CD14-positive monocyte (primary cell): ENCODE measurements at regions not wholly inside any gene's neighbourhood (a gene's known extent, or its start where the extent isn't known, plus 50 kb on each side); places are given as distances from the start of the nearest gene placed in this dataset.

ENCODE experiments used
- DNase-seq, 3 donors: peaks; one replicate each; pipeline ENCODE4 v3.0.0-alpha.2; 2011 to 2022
- H2AFZ ChIP-seq: 2 replicates; pipeline ENCODE4 v1.6.0; 2012; ENCODE audit warnings: mild to moderate bottlenecking, low read depth, low read length, inconsistent platforms; ENCODE audit not compliant: insufficient read depth, poor library complexity, severe bottlenecking
- H3K27ac ChIP-seq, 2 donors: 1 replicate in 1 of 2; 2 replicates in 1 of 2; pipeline ENCODE4 v1.5.1; 2012 to 2013; ENCODE audit warnings: low read length in 2 of 2, control low read depth in 1 of 2, inconsistent platforms in 1 of 2, low read depth in 1 of 2, mild to moderate bottlenecking in 1 of 2
- H3K27me3 ChIP-seq, 2 donors: one replicate each; pipeline versions ENCODE4 v1.6.0 to v1.6.1; 2011 to 2013; ENCODE audit warnings: low read length in 2 of 2; ENCODE audit not compliant: control insufficient read depth in 2 of 2, insufficient read depth in 2 of 2
- H3K36me3 ChIP-seq, 2 donors: replicated peaks in 1 of 2; 1 replicate in 1 of 2; 2 replicates in 1 of 2; pipeline versions ENCODE4 v1.5.1 to v1.6.1; 2012 to 2013; ENCODE audit warnings: low read length in 2 of 2, control low read depth in 1 of 2, inconsistent platforms in 1 of 2, mild to moderate bottlenecking in 1 of 2; ENCODE audit not compliant: insufficient read depth in 2 of 2, control insufficient read depth in 1 of 2
- H3K4me1 ChIP-seq, 2 donors: 1 replicate in 1 of 2; 2 replicates in 1 of 2; pipeline versions ENCODE4 v1.5.1 to v1.6.1; 2012 to 2013; ENCODE audit warnings: low read length in 2 of 2, control low read depth in 1 of 2, inconsistent platforms in 1 of 2, mild to moderate bottlenecking in 1 of 2, moderate library complexity in 1 of 2; ENCODE audit not compliant: insufficient read depth in 2 of 2, control insufficient read depth in 1 of 2
- H3K4me2 ChIP-seq: replicated peaks from 2 replicates; pipeline ENCODE3; 2012; ENCODE audit warnings: low read length, moderate library complexity, mild to moderate bottlenecking; ENCODE audit not compliant: poor library complexity, severe bottlenecking; ENCODE audit errors: extremely low read depth
- H3K4me3 ChIP-seq, 3 experiments: fragments of 200-600 bp in 1 of 3; sonication (generic) in 1 of 3; replicated peaks in 1 of 3; 1 replicate in 2 of 3; 2 replicates in 1 of 3; pipeline ENCODE4 v1.5.1; 2011 to 2013; ENCODE audit warnings: low read length in 3 of 3, mild to moderate bottlenecking in 3 of 3, control low read depth in 2 of 3, low read depth in 2 of 3, inconsistent platforms in 1 of 3, moderate library complexity in 1 of 3
- H3K79me2 ChIP-seq: 2 replicates; pipeline ENCODE4 v1.6.0; 2012; ENCODE audit warnings: mild to moderate bottlenecking, control low read depth, inconsistent platforms, low read length, moderate library complexity; ENCODE audit not compliant: insufficient read depth
- H3K9ac ChIP-seq: 2 replicates; pipeline ENCODE4 v1.6.0; 2017; ENCODE audit warnings: low read length, mild to moderate bottlenecking; ENCODE audit not compliant: insufficient read depth, poor library complexity, severe bottlenecking
- H3K9me3 ChIP-seq, 2 donors: replicated peaks in 1 of 2; 1 replicate in 1 of 2; 2 replicates in 1 of 2; pipeline versions ENCODE4 v1.5.1 to v1.6.1; 2012 to 2013; ENCODE audit warnings: low read length in 2 of 2, control low read depth in 1 of 2; ENCODE audit not compliant: control insufficient read depth in 1 of 2, insufficient read depth in 1 of 2
- H4K20me1 ChIP-seq: 2 replicates; pipeline ENCODE4 v1.6.0; 2012; ENCODE audit warnings: mild to moderate bottlenecking, low read length, control low read depth, moderate library complexity; ENCODE audit not compliant: insufficient read depth
- H3K27ac Mint-ChIP-seq, 7 donors: one replicate each; pipeline ENCODE4 v1.8.0; 2020; ENCODE audit warnings: mild to moderate bottlenecking in 7 of 7, mixed read lengths in 7 of 7, moderate library complexity in 6 of 7, inconsistent platforms in 2 of 7
- H3K27me3 Mint-ChIP-seq, 3 donors: one replicate each; pipeline ENCODE4 v1.8.0; 2021 to 2022; ENCODE audit warnings: low read depth in 3 of 3, mild to moderate bottlenecking in 3 of 3, mixed read lengths in 3 of 3, moderate library complexity in 3 of 3, inconsistent platforms in 1 of 3
- H3K36me3 Mint-ChIP-seq, 2 donors: one replicate each; pipeline ENCODE4 v1.8.0; 2020; ENCODE audit warnings: mixed read lengths in 2 of 2, inconsistent platforms in 1 of 2, mild to moderate bottlenecking in 1 of 2
- H3K4me1 Mint-ChIP-seq: one replicate; pipeline ENCODE4 v1.8.0; 2020; ENCODE audit warnings: mild to moderate bottlenecking, mixed read lengths
- H3K4me3 Mint-ChIP-seq, 2 donors: one replicate each; pipeline ENCODE4 v1.8.0; 2020; ENCODE audit warnings: mild to moderate bottlenecking in 2 of 2, mixed read lengths in 2 of 2, moderate library complexity in 1 of 2
- H3K9me3 Mint-ChIP-seq, 7 donors: one replicate each; pipeline ENCODE4 v1.8.0; 2020 to 2022; ENCODE audit warnings: mixed read lengths in 7 of 7, mild to moderate bottlenecking in 6 of 7, moderate library complexity in 6 of 7, inconsistent platforms in 2 of 7
- WGBS: methylation state at CpG from one replicate; pipeline ENCODE4 v1.1.5; 2013; ENCODE audit warnings: missing lambda C conversion rate; ENCODE audit not compliant: insufficient coverage; 5-methylcytosine and 5-hydroxymethylcytosine counted together
- intact Hi-C, 2 donors: fragments of 100-400 bp; cut with micrococcal nuclease; formaldehyde crosslinking; loops; one replicate each; pipeline versions ENCODE4 v1.15.0 to v1.15.1; 2023
- TF ChIP-seq, protein P1 (sequence below): fragments of 200-600 bp; IDR thresholded peaks from one replicate; pipeline ENCODE4 v1.8.0; 2022; ENCODE audit warnings: antibody characterized with exemption, mild to moderate bottlenecking

DNA sequence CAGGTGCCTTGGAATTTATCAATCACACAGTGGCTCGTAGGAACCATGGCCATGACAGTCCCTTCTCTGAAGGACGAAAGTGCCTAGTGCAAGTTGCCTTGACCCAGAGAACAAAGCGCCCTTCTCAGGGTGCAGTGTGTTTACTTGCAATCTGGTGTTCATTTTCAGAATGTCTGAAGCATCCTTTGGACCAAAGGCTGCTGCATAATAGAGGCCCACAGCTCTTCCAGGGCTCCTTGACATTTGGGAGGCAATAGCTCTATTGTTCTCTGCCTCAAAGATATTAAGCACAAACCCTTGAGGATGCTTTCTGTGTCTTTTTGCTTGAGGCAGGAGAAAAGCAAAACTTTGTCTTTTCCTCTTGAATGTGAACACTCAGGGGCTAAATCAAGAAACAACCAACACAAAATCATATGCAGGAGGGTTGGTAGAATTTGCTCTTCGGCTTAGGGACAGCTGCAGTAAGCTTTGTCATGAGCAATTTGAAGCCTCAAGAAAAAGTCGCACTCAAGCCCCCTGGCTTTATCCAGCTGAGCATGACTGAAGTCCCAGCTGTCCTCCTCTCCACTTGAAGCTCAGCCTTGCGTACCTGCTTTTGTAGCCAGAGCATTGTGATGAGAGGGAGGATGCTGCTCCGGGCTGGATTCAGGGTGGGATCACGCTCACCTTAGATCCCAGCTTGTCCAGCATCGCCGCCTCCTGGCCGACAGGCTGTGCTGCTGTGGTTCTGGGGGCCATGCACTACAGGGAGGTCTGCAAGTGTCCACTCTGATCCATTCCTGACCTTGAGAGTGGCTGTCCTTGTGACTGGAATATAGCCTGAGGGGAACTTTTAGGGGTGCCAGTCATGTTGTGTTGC, 495.4 kb downstream of the CDH26 start:
- Histone ChIP-seq H3K4me1 (no peaks in the 10 kb centered on the region), H3K27me3 (no peaks in the 10 kb centered on the region), H4K20me1 (no peaks in the 10 kb centered on the region), H3K9ac (no peak overlapping the region), H3K4me3 (no peak overlapping the region), H3K9me3 (no peaks in the 10 kb centered on the region), H3K79me2 (no peaks in the 10 kb centered on the region), H3K27ac (no peak overlapping the region), H3K4me2 (no peak overlapping the region), H3K36me3 (no peaks in the 10 kb centered on the region), H2AFZ (no peak overlapping the region)
- Mint-ChIP-seq H3K9me3 (peaks cover 0 to 2% (median 0%) of the 10 kb centered on the region in 7 donors), H3K27me3 (peaks cover 7 to 20% (median 10%) of the 10 kb centered on the region in 3 donors), H3K4me1 (no peaks in the 10 kb centered on the region), H3K4me3 (no peak overlapping the region), H3K27ac (no peak overlapping the region), H3K36me3 (no peaks in the 10 kb centered on the region)
- intact Hi-C loops: no loop called here
- 83% methylated on average over 7 of the region's 11 CpGs for WGBS
- TF ChIP-seq, protein P1, sequence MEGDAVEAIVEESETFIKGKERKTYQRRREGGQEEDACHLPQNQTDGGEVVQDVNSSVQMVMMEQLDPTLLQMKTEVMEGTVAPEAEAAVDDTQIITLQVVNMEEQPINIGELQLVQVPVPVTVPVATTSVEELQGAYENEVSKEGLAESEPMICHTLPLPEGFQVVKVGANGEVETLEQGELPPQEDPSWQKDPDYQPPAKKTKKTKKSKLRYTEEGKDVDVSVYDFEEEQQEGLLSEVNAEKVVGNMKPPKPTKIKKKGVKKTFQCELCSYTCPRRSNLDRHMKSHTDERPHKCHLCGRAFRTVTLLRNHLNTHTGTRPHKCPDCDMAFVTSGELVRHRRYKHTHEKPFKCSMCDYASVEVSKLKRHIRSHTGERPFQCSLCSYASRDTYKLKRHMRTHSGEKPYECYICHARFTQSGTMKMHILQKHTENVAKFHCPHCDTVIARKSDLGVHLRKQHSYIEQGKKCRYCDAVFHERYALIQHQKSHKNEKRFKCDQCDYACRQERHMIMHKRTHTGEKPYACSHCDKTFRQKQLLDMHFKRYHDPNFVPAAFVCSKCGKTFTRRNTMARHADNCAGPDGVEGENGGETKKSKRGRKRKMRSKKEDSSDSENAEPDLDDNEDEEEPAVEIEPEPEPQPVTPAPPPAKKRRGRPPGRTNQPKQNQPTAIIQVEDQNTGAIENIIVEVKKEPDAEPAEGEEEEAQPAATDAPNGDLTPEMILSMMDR: no peak
- no peak for DNase-seq

DNA sequence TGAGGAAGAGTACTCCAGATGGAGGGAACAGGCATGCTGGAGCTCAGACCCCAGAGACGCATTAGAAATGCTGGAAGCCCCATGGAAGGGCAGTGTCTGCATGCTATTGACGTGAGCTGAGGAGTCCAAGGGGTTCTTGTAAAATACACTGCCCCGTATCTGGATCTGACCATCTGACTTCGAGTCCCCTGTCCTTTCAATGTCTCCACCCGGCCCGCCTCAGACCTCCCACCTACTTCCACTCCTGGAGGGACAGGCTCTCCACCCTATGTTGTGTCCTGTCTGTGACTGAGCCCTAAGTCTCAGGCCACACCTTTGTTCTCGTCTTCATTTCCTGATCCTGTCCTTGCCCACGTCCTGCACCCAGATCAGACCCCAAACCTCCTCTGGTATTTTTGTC, 496.3 kb downstream of the CDH26 start:
- Mint-ChIP-seq H3K27me3 (peaks cover 6 to 15% (median 7%) of the 10 kb centered on the region in 3 donors), H3K4me1 (no peaks in the 10 kb centered on the region), H3K4me3 (no peak overlapping the region), H3K36me3 (no peaks in the 10 kb centered on the region), H3K27ac (no peak overlapping the region), H3K9me3 (peaks cover 0 to 3% (median 0%) of the 10 kb centered on the region in 7 donors)
- TF ChIP-seq, protein P1: no peak
- no peaks in the 10 kb centered on the region for H3K9me3 ChIP-seq
- no peak for DNase-seq
- no peaks in the 10 kb centered on the region for H3K36me3 ChIP-seq
- H3K27me3 ChIP-seq: no peaks in the 10 kb centered on the region
- WGBS: 89% methylated on average over 7 of the region's 8 CpGs
- no peak overlapping the region for H3K9ac ChIP-seq
- no peaks in the 10 kb centered on the region for H3K79me2 ChIP-seq
- H3K4me1 ChIP-seq: no peaks in the 10 kb centered on the region
- intact Hi-C loops: no loop called here
- no peak overlapping the region for H3K27ac ChIP-seq
- no peaks in the 10 kb centered on the region for H4K20me1 ChIP-seq
- H2AFZ ChIP-seq: no peak overlapping the region
- no peak overlapping the region for H3K4me3 ChIP-seq
- no peak overlapping the region for H3K4me2 ChIP-seq
